GM18861 (cell line): ENCODE measurements at regions not wholly inside any gene's neighbourhood (a gene's known extent, or its start where the extent isn't known, plus 50 kb on each side); places are given as distances from the start of the nearest gene placed in this dataset.

ENCODE experiments used
- ATAC-seq: cut with Tn5 transposase; IDR thresholded peaks from one replicate; pipeline ENCODE4 v1.9.1; 2021; ENCODE audit not compliant: unreplicated experiment

DNA sequence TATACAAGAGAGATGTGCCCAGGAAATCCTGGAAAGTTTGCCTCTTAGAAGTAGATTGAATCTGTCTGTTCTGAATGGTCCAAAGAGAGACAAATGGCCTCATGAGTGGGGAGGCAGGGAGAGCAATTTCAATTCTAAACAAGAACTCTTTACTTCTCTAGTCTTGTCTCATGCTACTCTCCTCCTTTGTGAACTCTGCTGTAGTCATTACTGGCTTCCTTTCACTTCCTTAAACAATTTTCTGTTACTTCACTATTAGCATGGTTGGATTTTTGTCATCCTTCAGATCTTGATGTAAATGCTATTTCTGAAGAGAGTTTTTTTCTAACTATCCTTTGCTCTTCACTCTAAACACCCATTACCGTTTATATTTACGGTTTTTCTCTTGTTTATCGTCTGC is 54.0 kb upstream of the GRIN3A start:
- ATAC-seq = no peak

DNA sequence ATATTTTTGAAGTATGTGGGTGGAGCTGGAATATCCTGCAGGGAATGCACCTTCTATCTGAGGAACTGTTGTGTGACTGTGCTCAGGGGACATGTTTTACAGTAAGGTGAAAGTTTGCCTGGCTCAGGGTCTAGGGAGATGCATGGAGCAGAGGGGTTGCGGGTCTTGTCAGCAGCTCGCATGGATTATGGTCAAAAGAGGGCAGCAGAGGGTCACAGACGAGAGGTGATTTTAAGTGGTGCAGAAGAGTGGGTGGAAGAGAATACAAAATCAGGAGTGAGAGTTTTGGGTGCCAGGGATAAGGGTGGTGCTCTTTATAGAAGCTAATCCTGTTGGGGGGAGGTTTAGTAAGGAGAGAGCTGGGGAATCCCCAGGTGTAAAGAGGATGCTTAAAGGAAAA is 53.5 kb upstream of the GRIN3A start:
- no peak for ATAC-seq

DNA sequence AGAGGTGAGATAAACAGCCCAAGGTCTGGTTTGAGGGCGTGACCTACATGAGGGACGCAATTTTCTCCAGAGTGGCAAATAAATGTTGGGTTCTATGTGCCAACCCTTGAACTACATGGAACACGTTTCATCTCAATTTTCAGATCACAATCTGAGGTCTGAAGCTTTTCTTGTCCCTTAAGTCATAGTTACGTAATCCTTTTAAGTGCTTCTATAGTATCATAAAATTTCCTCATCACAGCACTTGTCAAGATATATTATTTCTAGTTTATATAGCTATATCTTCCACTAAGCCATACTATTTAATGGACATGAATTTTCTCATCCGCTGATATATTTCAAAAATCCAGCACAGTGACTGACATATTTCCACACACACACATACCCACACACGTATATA is 53.1 kb upstream of the GRIN3A start:
- no peak for ATAC-seq
